Peyer's patch (tissue), 4 donors: ENCODE measurements at regions not wholly inside any gene's neighbourhood (a gene's known extent, or its start where the extent isn't known, plus 50 kb on each side); places are given as distances from the start of the nearest gene placed in this dataset.

Experiments
- CTCF ChIP-seq, 6 experiments: fragments of 450-650 bp in 4 of 6; fragments of 200-600 bp in 2 of 6; sonication (generic) in 1 of 6; IDR thresholded peaks; one replicate each; pipeline ENCODE4 v1.5.1; 2017 to 2019; ENCODE audit warnings: antibody characterized with exemption in 6 of 6, mild to moderate bottlenecking in 3 of 6, moderate library complexity in 1 of 6
- POLR2A ChIP-seq, 2 donors: fragments of 450-650 bp; IDR thresholded peaks; one replicate each; pipeline ENCODE4 v1.5.1; 2017; ENCODE audit warnings: antibody characterized with exemption in 2 of 2, mild to moderate bottlenecking in 2 of 2, moderate library complexity in 2 of 2

- TF ChIP-seq POLR2A (IDR thresholded peaks at IDR 0.05) (no peak), CTCF (IDR thresholded peaks at IDR 0.05) (no peak)
Observed at GRCh38 chr13:28601581-28601980, 57.3 kb upstream of the POMP start.
